GM12864 (cell line): ENCODE measurements at regions not wholly inside any gene's neighbourhood (a gene's known extent, or its start where the extent isn't known, plus 50 kb on each side); places are given as distances from the start of the nearest gene placed in this dataset.
"Not testable (repeated sequence)": the region's sequence is repeated elsewhere in the genome, so short reads cannot be mapped to it uniquely, and the experiment has no call there.

Experiments
- DNase-seq: peaks from one replicate; pipeline ENCODE4 v3.0.0-alpha.2; 2011; ENCODE audit warnings: low read depth
- H3K4me3 ChIP-seq: 2 replicates; pipeline ENCODE4 v1.5.1; 2011; ENCODE audit warnings: mild to moderate bottlenecking, low read depth, low read length, control low read depth

DNA sequence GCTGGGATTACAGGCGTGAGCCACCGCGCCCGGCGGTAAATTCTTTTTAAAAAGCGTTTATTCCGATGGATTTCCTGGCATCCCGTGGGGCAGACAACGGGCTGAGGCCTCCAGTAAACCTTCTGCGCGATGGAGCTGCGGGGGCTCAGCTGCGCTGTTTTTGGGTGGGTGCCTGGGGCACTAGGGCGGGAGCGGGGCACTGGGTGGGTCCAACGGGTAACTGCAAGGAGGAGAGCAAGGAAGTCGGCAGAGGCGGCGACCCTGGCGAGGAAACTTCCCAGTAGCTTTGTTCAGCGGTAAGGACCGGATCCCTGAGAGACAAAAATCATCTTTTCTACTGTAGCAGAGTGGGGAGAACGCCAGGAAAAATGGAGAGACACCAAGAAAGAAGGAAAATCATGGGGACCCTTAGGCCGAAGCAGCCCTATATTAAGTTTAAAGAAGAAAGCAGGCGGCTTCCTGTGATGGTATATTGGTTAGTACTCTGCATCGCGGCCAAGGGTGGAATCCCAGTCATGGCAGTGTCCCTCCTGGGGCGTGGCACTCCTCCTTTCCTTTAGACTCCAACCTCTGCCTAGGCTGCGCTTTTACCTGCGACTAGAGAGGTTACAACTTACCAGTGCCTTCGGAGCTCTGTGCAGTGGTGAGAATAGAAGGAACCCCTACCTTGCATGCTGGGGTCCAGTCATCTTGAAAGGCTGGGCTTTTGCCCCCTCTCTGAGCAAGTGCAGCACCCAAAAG lies 63.0 kb upstream of the NBPF20 start:
- DNase-seq, H3K4me3 ChIP-seq: not testable (repeated sequence)

DNA sequence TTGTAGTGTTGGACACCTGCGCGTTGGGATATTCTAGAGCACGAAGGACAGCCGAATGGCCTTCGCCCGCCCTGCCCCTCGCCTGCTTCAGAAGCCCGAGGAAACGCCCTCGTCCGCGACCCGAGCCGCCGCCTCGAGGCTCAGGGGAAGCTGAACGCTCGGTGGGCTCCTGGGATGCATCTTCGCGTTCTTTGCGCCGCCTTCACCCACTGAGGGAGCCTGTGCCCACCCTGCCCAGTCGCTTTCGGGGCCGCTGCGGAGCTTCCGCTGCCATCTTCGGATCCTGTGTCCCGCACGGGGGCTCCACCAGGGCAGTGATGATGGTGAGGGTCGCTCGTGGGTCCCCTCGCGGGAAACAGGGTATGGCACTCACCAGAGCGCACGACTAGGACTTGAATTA lies 61.8 kb upstream of the NBPF20 start:
- peak overlapping the region; percentile 37 for H3K4me3 ChIP-seq
- DNase-seq, result not testable (repeated sequence)

DNA sequence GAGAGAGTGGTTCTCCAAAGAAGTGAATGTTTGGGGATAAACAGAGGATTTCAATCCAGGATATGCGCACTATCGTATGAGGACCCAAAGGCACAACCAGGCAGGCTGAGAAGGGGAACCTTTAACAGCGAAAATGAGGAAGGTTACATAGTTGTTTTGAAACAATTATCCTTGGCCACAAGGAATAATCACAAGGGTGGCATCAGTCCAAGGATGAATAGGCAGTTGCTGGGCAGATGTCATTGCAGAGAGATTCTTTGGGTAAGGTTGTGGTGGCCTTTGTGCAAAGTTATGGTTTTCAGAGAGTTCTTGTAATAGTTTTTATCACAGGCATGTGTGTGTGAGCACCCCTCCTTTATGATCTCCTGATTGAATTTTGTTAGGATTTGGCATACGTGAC lies 58.9 kb upstream of the NBPF20 start:
- DNase-seq, H3K4me3 ChIP-seq: not testable (repeated sequence)

DNA sequence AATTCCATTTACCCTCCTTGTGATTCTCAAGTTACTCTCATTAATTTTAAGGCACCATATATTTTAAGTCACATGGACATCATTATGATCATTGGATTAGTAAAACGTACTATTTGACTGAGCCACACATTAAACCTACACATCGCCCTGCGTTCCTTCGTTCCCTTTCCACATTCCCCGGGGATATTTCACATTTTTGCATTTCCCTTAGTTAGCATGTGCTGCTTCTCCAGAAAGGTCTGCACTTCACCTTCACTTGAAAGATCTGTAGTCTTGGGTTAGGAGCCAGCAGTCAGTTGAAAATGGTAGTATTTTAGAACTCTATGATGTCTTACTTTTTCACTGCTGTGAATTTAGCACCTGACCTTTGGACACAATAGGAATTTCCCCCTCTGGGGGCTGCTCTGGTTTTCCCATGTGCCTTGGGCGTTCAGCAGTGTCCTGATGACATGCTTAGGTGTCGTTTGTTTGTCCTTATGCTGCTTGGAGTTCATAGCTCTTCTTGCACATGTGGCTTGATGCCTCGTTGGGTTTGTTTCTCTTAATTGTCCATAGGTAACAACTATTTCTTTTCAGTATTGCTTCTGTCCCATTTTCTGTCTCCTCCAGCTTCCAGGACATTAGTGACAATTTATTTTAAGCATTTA lies 56.9 kb upstream of the NBPF20 start:
- not testable (repeated sequence) for H3K4me3 ChIP-seq, DNase-seq

DNA sequence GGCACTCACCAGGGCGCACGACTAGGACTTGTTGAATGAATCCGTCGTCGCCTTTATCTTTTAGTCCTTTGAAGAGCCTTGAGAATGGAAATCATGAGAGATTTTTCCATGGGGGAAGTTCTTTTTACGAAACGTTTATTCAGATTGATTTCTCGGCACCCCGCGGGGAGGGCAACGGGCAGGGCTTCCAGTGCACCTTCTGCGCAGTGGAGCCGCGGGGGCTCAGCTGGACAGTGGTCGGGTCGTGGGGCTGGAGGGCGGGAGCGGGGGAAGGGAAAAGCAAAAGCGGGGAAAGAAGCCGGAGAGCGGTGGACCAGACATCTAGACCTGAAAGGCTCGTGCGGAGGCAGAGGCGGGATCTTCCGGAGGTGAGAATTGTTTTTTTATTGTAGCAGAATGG lies 50.6 kb upstream of the NBPF20 start:
- DNase-seq, H3K4me3 ChIP-seq: not testable (repeated sequence)

GRCh38 chr1:145475369-145475915 lies 50.0 kb upstream of the NBPF20 start:
- DNase-seq, H3K4me3 ChIP-seq: not testable (repeated sequence)
